HG02852 (cell line): ENCODE measurements at regions not wholly inside any gene's neighbourhood (a gene's known extent, or its start where the extent isn't known, plus 50 kb on each side); places are given as distances from the start of the nearest gene placed in this dataset.

Experiments
- ATAC-seq: cut with Tn5 transposase; IDR thresholded peaks from one replicate; pipeline ENCODE4 v1.9.1; 2021; ENCODE audit warnings: mild to moderate bottlenecking, moderate library complexity; ENCODE audit not compliant: unreplicated experiment

DNA sequence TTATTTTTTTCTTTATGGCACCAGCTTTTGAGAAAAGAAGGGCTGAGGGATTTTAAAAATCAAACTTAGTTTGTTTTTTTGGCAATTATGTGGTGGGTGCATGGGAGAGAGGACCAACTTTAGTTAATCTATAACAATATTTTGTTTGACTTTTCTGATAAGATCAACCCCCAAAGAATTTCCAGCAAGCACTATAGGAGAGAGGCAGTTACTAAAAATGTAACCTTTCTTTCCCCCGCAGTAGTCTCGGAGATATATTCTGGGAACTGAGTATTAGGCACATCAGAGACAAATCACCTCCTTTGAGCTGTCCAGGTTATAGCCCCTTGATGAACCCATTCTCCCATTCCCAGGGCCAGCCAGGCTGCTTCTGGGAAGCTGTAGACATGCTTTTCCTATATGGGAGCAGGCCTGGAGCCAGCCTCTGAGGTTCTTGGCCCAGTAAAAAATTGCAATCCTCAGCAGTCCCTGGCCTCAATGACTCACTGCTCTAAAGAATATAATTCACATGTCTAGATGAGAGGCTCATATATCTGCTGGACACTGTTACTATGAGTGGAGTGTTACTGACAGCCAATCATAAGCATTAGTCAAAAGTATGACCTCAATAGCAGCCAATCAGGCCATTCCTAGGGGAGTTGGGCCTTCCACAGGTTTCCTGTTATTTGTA lies 138.3 kb upstream of the AGBL1 start:
- ATAC-seq = no peak

DNA sequence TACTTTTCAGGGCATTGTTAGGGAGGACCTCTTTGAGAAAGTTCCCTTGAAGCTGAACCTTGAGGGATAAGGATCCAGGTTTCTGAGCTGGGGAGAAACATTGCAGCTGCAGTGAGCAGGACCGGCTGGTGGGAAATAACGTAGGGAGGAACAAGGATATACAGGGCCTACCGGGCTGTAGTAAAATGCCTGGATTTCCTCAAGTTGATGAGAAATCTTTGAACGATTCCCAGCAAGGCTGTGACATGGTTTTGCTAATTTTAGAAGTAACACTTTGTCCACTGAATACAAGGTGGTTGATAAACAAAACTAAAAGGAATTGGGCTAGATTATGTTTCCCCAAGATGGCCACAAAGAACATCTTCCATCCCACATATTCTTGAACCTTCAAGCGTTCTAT lies 137.0 kb upstream of the AGBL1 start:
- no peak for ATAC-seq

DNA sequence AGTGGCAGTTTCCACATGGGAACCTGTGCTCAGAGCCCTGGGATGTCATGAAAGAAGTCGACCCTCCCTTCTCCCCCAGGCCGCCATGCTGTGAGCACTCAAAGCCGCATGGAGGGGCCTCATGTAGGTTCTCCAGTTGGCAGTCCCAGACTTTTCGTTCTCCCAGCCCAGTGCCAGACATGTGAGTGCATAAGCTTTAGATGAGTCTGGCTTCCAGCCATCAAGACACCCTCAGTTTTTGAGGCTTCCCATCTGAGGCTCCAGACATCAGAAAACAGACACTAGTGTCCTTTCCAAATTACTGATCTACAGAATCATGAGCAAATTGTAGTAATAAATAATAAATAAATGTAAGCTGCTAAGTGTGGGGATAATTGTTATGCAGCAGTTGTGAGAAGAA lies 136.5 kb upstream of the AGBL1 start:
- ATAC-seq = no peak

DNA sequence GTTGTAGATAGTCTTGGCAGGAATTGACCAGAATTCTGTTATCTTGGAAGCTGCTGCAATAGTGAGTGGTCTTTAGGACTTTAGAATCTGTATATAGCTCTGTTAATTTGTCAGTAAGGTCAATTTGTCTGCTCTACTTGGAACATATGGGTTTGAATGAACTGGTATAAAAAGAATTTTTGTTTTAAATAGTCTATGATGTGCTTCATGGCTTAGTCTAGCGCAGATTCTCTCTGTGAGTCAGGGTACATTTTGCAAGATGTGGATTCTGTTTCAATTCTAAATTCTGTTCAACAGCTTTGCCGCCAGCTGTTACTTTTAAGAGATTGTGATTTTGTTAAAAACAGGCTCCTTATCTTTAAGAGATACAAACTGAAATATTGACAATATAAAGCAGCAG lies 135.9 kb upstream of the AGBL1 start:
- ATAC-seq = no peak

DNA sequence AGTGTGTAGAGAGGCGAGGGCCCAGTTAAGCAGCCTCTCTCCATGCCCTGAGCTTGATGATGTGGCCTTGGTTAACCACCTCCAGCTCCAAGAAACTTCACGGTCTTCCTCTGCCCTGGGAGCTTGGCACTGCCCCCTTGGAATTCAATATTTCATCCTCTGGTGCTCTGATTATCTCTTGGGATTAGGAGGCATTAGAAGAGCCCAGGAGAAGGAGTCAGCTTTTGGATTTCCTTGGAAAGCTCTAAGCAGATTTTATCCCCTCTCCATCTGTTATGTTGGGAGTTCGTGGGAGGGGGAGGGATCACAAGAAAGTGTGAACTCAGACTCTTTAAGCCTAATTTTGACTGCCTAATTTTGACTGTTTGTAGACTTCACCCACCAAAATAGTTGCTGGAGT lies 132.7 kb upstream of the AGBL1 start:
- no peak for ATAC-seq

DNA sequence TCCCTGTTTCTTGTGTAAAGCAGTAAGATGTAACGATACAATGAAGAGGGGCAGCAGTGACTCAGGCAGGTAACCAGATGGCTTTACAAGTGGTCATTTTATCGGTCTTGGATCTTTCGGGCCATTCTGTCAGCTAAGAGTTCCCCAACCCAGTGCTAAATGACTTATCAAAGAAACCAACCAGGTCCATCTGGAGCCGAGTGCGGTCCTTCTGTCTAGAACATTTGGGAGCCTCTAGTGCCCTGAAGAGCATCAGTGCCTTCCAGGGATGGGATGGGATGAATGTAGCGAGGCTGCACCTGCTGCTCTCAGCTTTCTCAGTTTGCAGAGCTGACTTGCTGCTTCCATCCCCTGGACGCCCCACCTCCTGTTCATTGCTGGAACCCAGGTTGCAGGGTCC lies 131.7 kb upstream of the AGBL1 start:
- ATAC-seq = no peak

DNA sequence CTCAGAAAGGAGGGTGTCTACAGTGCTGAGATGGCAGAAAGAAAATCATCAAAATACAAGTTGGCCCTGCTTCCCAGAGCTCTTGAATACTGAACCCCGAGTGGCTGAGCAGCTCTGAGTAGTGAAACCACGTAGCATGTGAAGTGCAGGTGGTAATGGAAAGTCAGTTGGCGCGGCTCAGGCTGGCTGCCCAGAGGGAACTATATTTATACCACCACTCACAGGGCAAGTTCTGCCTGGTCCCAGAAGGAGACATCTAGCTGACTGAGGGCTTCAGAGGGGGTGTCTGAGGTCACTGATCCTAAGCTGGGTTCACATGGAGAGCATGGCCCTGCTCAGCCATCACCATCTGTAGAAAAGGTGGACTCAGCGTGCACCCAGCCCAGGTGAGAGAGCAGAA lies 129.6 kb upstream of the AGBL1 start:
- ATAC-seq = peak; percentile 67

DNA sequence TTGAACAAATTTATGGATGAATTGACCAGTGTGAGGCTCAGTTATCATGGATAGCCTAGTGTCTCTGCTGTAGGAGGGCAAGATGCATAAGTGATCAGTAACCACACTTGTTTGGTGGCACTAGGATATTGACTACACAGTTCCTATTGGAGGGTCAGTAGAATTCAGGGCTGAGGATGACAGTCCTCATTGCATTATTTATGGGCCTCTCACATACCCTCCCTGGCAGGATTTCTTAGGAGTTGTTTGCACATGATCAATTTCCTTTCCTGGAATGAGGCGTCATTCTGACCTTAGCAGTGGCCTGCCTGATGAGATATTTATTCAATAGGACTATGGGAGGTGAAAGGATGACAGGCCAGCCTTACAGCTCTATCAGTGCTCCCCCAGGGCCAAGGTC lies 125.1 kb upstream of the AGBL1 start:
- ATAC-seq = no peak

DNA sequence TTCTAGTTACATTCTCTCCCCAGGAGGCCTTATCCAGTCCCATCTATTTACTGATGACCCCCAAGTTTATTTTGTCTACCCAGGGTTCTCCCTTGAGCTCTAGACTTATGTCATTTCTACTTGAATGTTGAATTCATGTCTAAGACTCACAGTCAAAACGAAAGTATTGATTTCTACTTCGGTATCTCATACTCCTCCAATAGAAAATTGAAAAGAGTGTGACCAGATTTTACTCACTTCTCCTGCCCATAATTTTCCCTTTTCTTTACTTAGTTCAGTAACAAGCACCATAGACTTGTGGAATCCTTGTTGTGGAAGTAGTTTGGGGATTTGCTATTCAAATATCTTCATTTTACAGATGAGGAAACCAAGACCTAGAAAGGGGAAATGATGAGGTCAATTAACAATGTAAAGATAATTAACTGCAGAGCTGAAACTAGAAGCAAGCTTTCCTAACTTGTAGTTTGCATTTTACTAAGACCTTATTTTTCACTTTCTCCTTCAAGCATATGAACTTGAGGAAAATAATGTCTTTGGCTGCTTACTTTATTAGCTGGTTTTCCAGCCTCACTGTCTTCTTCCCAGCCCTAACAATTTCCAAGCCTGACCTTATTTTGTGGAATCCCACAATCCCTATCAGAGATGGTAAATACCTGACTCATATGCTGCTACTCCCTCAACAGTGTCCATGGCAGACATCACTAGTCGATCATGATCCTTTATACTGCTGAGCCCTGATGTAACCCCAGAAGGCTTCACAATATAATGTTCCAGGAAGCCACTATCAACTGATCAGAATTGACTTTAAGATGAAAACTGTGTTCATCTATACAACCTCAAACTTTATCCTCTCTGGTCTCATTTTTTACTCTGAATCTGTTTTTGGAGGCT lies 123.9 kb upstream of the AGBL1 start:
- peak; percentile 90 for ATAC-seq

DNA sequence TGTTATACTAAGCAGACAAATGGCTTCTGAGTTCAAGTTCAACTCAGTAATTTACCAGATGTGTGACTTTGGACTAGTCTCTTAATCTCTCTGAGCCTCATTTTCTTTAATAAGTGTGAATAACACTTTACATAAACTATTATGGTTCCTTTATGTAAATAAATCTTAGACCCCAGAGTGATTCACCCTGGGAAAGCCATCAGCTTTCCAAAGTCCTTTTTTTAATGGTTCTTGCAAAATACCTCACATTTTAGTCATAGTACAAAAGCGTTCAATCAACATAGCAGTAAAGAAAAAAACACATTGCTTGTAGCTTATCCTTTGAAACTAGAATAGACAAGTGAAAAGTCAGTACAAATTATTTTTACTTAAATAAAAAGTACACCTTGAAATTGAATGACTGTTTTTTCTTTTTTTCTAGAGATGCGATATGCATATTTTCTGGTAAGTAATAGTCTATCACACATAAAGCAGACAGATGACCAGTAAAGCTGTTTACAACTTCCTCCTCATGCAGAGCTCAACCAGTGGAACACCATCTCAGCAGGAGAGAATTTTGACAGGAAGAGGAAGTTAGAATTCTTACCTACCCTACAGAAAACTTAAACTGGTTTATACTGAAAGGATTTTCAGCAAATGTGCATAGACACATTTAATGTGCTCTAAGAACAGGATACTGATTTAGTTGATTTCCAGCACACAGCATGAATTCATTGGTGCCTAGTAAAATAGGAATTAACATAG lies 123.0 kb upstream of the AGBL1 start:
- no peak for ATAC-seq

DNA sequence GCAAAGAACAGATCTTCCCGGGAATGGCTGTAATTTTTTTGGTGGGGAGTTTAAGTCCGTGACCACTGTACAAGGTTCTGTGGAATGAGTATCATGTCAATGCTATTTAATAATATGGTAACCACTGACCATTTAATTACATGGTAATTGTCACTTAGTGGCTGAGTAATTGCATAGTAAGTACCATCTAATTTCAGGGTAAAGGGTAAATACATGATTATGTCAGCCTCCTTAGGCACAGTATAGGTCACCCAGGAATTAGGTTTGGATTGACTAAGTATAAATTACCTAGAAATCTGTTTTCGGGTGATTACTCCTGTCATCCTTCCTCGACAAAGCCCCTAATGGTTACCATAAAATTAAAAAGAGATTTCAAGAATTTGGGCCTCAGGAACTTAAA lies 120.1 kb upstream of the AGBL1 start:
- ATAC-seq = no peak

DNA sequence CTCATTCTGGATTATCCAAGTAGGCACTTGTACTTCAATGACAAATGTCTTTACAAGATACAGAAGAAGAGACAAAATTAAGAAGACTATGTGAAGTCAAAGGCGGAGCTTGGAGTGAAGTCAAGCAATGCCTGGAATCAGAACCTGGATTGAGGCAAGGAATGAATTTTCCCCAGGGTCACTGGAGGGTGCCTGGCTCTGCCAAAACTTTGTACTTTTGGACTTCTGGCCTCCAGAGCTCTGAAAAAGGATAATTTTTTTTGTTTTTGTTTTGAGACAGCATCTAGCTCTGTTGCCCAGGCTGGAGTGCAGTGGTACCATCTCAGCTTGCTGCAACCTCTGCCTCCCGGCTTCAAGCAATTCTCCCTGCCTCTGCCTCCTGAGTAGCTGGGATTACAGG lies 119.3 kb upstream of the AGBL1 start:
- ATAC-seq = no peak

DNA sequence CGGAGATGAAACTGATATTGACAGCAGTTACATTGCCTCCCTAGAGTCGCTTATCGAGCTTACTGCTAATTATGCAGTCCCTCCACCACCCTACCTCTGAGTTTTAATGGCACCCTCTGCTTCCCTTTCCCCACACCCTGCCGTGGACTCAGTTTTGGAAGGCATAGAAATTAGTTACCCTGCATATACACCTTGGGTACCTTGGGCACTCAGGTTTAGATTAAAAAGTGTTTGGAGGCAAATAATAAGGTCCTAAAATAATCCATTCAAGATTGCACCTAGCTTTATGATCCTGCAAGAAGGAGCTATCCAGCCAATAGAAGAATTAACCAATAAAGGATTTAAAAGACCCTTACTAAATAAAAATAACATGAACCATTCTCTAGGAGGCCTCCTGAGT lies 117.8 kb upstream of the AGBL1 start:
- ATAC-seq = no peak

DNA sequence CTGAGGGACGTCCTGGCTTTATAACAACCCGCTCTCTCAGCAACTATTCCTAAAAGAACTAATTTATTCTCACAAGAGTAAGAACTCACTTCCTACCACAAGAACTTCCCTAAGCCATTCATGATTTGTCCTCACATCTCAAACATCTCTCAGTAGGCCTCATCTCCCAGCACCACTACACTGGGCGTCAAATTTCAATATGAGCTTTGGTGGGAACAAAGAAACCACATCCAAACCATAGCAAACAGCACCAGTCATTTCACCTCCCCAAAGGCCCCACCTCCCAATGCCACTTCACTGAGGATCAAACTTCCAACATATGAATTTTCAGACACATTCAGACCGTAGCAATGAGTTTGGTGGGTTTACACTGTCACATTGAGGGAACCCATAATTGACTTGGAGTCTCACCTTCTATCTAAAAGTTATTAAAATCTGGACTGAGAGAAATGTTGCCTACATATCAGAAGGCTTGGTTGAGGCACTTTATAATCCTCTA lies 116.4 kb upstream of the AGBL1 start:
- ATAC-seq = no peak

DNA sequence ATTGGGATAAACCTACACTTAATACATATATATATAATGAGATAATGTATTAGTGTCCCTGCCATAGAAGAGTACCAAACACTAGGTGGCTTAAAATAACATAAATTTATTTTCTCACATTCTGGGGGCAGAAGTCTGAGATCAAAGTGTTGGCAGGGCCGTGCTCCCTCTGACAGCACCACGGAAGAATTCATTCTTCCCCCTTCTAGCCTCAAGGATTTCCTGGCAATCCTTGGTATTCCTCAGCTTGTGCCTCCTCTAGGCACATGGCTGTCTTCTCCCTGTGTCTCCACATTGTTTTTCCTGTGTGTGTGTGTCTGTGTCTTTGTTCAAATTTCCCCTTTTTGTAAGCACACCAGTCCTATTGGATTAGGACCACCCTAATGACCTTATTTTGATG lies 115.2 kb upstream of the AGBL1 start:
- ATAC-seq = no peak

DNA sequence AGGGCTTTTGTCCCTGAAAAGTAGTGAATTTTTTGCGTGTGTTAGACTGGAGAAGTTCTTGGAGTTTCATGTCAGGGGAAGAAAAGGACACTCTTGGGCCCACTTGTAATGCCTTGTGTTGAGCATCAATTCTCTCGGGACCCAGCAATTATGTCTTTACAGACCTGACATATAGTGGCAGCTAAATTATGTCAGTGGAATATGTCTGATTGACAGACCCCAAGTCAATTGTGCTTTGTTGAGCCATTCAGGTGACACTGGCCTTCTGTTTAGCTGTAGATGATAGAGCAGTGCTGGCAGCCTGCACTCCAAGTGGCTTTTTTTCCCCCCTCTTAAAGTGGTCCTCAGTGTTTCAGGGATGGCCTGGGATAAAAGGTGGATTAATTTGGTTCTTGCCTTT lies 112.1 kb upstream of the AGBL1 start:
- ATAC-seq = no peak

DNA sequence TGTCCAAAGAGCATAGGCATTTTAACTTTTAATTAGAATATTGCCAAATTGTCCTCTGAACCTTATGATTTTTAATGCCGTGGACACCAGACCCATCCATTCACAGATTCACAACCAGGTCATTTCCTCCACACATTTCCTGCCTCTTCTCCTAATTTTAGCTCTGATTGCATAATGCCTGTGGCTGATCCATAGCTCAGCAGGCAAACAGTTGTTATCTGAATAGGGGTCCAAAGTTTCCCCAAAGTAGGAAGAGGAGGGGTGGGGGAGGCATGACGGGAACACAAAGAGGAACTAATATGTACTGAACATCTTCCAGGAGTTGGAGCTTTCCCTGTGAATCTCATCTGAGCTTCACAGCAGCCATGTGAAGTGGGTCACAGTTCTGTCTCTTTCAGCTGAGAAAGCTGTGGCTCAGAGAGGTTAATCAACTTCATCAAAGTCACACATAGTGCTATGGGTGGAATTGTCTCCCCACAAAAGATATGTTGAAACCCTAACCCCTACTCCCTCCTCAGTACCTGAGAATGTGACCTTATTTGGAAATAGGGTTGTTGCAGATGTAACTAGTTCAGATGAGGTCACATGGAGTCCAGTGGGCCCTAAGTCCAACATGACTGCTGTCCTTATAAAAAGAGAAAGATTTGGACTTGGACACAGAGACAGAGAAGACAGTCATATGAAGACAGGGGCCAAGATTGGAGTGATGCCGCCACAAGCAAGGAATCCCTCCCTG lies 106.7 kb upstream of the AGBL1 start:
- no peak for ATAC-seq

DNA sequence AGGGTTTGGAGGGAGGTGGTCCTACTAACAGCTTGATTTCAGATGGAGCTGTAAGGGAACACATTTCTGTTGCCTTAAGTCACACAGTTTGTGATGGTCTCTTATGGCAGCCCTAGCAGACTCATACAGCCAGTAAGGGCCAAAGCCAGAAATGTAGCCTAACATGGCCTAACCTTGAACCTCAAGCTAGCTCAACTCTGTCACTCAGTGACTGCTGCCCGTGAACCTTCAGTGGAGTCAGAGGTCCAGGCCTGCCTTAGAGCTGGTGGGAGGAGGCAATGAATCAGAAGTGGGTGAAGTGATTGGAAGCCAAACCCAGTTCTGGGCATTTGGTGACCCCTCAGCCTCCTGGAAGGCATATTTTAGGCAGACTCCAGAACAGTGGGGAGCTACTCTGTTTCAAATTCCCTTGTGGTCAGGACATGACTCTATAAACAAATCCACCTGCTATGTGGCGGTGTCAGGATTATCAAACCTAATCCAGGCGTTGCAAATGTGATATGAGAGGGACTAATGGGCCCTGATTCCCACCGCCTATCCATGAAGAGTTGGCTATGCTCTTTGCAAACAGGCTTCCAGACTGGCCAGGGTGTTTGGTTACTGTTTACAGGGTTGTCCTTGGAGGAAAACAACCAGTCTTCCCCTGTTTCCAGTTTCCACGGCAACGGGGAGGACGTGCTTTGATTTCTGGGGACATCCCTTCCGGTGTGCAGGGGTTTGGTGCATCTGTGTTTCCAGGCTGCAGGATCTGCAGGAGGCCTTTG lies 105.9 kb upstream of the AGBL1 start:
- no peak for ATAC-seq

DNA sequence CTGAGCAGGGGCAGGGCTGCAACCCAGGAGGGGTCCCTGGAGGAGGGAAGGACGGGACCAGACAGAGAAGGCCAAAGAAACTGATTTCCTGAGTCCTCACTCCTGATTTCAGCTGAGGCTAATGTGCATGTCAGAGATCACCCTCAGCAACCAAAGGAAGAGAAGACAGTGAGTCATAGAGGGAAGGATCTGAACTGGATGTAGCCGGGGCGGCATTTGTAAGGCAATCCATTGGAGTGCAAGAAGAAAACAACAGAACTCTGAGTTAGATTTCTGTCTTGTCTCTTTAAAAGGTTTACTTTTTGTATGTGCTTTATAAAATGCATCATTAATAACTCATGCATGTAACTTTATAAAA lies 105.3 kb upstream of the AGBL1 start:
- no peak for ATAC-seq

DNA sequence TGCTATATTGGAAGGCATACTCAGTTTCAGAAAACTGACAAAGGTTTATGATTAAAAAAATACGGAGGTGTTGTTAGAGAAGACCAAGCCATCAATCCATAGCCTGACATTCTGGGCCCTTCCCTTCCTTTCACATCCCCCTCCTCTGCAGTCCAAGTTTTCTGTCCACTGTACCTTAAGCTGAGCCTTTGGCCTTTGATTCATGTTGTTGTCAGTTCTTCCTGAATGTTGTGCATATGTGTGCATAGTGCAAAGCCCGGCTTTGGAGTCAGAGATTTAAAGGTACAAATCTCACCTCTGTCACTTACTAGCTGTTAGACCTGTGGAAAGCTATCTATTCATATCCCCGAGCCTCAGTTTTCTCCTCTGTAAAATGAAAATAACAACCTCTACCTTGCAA lies 104.9 kb upstream of the AGBL1 start:
- ATAC-seq = no peak
